ENCODE measurements at regions not wholly inside any gene's neighbourhood (a gene's known extent, or its start where the extent isn't known, plus 50 kb on each side); places are given as distances from the start of the nearest gene placed in this dataset.

- BruUV-seq (replicated peaks) = no TSS peak
- intact Hi-C loops (cut with micrococcal nuclease; ENCODE audit: unreplicated experiment) = no loop called here
- Histone ChIP-seq H3K4me1 (ENCODE audit: insufficient read depth, low read length, poor library complexity, severe bottlenecking) (no peaks in the 10 kb centered on the region), H3K79me2 (ENCODE audit: insufficient read depth, low read depth, low read length) (no peaks in the 10 kb centered on the region), H2AFZ (ENCODE audit: low read length) (no peak overlapping the region), H3K4me2 (ENCODE audit: low read length) (no peak overlapping the region), H3K9me3 (ENCODE audit: low read length) (no peaks in the 10 kb centered on the region), H4K20me1 (ENCODE audit: insufficient read depth, low read length) (no peaks in the 10 kb centered on the region), H3K4me3 (ENCODE audit: low read depth, low read length, poor library complexity, severe bottlenecking) (no peak overlapping the region), H3K36me3 (ENCODE audit: insufficient read depth, low read length) (no peaks in the 10 kb centered on the region), H3K9me2 (ENCODE audit: insufficient read depth, low read length) (no peaks in the 10 kb centered on the region), H3K27ac (ENCODE audit: low read depth, low read length, poor library complexity, severe bottlenecking) (no peak overlapping the region)
- no peak for DNase-seq (ENCODE audit: low spot score)
- no peak for TF ChIP-seq EZH2phosphoT487 (IDR thresholded peaks at IDR 0.05; ENCODE audit: borderline replicate concordance, low read depth, low read length)
- no peak for TF ChIP-seq CTCF (conservative IDR thresholded peaks at IDR 0.05; ENCODE audit: low read length)
- ChIA-PET CTCF (ENCODE audit: unreplicated experiment) (no interaction called here), POLR2A (no interaction called here)
These were observed 136.3 kb downstream of the INHBA start for GRCh38 chr7:41566581-41566980.

DNA sequence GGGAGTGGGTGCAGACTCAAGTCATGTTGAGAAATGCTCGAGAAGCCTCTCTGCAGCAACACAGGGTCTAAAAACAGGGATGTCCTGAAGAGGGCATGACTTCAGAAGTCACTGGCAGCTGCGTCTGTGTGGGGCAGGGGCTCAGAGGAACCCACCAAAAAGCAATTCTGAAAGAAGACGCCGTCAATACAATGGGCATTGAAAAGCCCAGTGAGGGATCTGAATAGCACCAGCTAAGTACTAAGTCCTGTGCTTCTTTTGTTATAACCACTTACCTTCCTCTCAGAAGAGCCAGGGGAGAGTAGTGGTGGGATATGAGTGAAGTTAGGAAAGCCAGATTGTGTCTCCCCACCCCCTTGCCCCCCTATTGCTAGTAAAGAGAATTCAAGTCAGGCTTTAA is 137.2 kb downstream of the INHBA start:
- no peak for DNase-seq (ENCODE audit: low spot score)
- Histone ChIP-seq H4K20me1 (ENCODE audit: insufficient read depth, low read length) (no peaks in the 10 kb centered on the region), H3K9me2 (ENCODE audit: insufficient read depth, low read length) (no peaks in the 10 kb centered on the region), H3K79me2 (ENCODE audit: insufficient read depth, low read depth, low read length) (no peaks in the 10 kb centered on the region), H3K4me3 (ENCODE audit: low read depth, low read length, poor library complexity, severe bottlenecking) (no peak overlapping the region), H3K36me3 (ENCODE audit: insufficient read depth, low read length) (no peaks in the 10 kb centered on the region), H3K9me3 (ENCODE audit: low read length) (no peaks in the 10 kb centered on the region), H3K4me1 (ENCODE audit: insufficient read depth, low read length, poor library complexity, severe bottlenecking) (no peaks in the 10 kb centered on the region), H3K4me2 (ENCODE audit: low read length) (no peak overlapping the region), H3K27ac (ENCODE audit: low read depth, low read length, poor library complexity, severe bottlenecking) (no peak overlapping the region), H2AFZ (ENCODE audit: low read length) (no peak overlapping the region)
- CTCF ChIA-PET (ENCODE audit: unreplicated experiment) = no interaction called here
- no peak for TF ChIP-seq CTCF (conservative IDR thresholded peaks at IDR 0.05; ENCODE audit: low read length)
- no peak for TF ChIP-seq EZH2phosphoT487 (IDR thresholded peaks at IDR 0.05; ENCODE audit: borderline replicate concordance, low read depth, low read length)
- intact Hi-C loops (cut with micrococcal nuclease; ENCODE audit: unreplicated experiment) = no loop called here
- no TSS peak for BruUV-seq (replicated peaks)
- POLR2A ChIA-PET = interaction anchor here (0.7 kb wide), 1 partner anchor 1014 kb away, joined by 3 read pairs; no protein-coding TSS in a partner anchor

DNA sequence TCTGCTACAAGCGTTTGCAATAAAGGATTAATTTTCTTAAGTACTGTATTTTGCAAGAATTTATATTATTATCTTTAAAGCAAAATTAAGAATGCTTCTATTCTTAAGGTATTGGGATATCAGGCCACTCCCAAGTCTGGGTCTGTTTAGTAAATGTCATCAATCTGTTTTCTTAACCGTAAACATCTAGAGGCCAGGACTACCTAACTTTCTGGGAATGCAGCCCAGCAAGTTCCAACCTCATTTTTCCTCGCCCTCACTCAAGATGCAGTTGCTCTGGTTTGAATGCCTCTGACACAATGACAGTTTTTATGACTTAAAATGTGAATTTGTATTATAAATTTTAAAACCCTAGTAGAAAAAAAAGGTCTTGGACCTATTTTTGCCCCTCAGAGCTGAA is 143.5 kb downstream of the INHBA start:
- Histone ChIP-seq H3K9me3 (ENCODE audit: low read length) (no peaks in the 10 kb centered on the region), H2AFZ (ENCODE audit: low read length) (no peak overlapping the region), H4K20me1 (ENCODE audit: insufficient read depth, low read length) (no peaks in the 10 kb centered on the region), H3K4me3 (ENCODE audit: low read depth, low read length, poor library complexity, severe bottlenecking) (no peak overlapping the region), H3K9me2 (ENCODE audit: insufficient read depth, low read length) (no peaks in the 10 kb centered on the region), H3K36me3 (ENCODE audit: insufficient read depth, low read length) (no peaks in the 10 kb centered on the region), H3K4me2 (ENCODE audit: low read length) (no peak overlapping the region), H3K4me1 (ENCODE audit: insufficient read depth, low read length, poor library complexity, severe bottlenecking) (no peaks in the 10 kb centered on the region), H3K27ac (ENCODE audit: low read depth, low read length, poor library complexity, severe bottlenecking) (no peak overlapping the region), H3K79me2 (ENCODE audit: insufficient read depth, low read depth, low read length) (no peaks in the 10 kb centered on the region)
- POLR2A ChIA-PET = no interaction called here
- no peak for DNase-seq (ENCODE audit: low spot score)
- intact Hi-C loops (cut with micrococcal nuclease; ENCODE audit: unreplicated experiment) = no loop called here
- TF ChIP-seq EZH2phosphoT487 (IDR thresholded peaks at IDR 0.05; ENCODE audit: borderline replicate concordance, low read depth, low read length) (no peak), CTCF (conservative IDR thresholded peaks at IDR 0.05; ENCODE audit: low read length) (no peak)
- CTCF ChIA-PET (ENCODE audit: unreplicated experiment) = no interaction called here
- BruUV-seq (replicated peaks) = no TSS peak
